Type B pancreatic cell (in vitro differentiated cells): ENCODE measurements at regions not wholly inside any gene's neighbourhood (a gene's known extent, or its start where the extent isn't known, plus 50 kb on each side); places are given as distances from the start of the nearest gene placed in this dataset.

Experiments
- DNase-seq: peaks from one replicate; pipeline ENCODE4 v3.0.0; 2021; ENCODE audit warnings: mixed read lengths; ENCODE audit not compliant: unreplicated experiment; ENCODE audit errors: extremely low spot score
- H3K27ac Mint-ChIP-seq: 2 replicates; pipeline ENCODE4 v1.8.0; 2021; ENCODE audit warnings: mild to moderate bottlenecking, mixed read lengths
- H3K27me3 Mint-ChIP-seq: 2 replicates; pipeline ENCODE4 v1.8.0; 2021; ENCODE audit warnings: mixed read lengths
- H3K36me3 Mint-ChIP-seq: 2 replicates; pipeline ENCODE4 v1.8.0; 2021; ENCODE audit warnings: mixed read lengths
- H3K4me1 Mint-ChIP-seq: one replicate; pipeline ENCODE4 v1.8.0; 2021; ENCODE audit warnings: mixed read lengths; ENCODE audit not compliant: unreplicated experiment
- H3K4me3 Mint-ChIP-seq: 2 replicates; pipeline ENCODE4 v1.8.0; 2021; ENCODE audit warnings: mild to moderate bottlenecking, mixed read lengths
- H3K9me3 Mint-ChIP-seq: 2 replicates; pipeline ENCODE4 v1.8.0; 2021; ENCODE audit warnings: mixed read lengths
- CTCF ChIP-seq: fragments of 200-600 bp; sonication (generic); conservative IDR thresholded peaks from 2 replicates; pipeline ENCODE4 v1.5.0; 2021; ENCODE audit warnings: antibody characterized with exemption, mild to moderate bottlenecking

GRCh38 chrX:123087326-123087725, 96.8 kb upstream of the GRIA3 start:
- no peak overlapping the region for H3K27ac Mint-ChIP-seq
- no peaks in the 10 kb centered on the region for H3K27me3 Mint-ChIP-seq
- H3K9me3 Mint-ChIP-seq = no peaks in the 10 kb centered on the region
- H3K4me1 Mint-ChIP-seq = no peaks in the 10 kb centered on the region
- no peak for DNase-seq
- no peak for TF ChIP-seq CTCF
- H3K36me3 Mint-ChIP-seq = no peaks in the 10 kb centered on the region
- no peak overlapping the region for H3K4me3 Mint-ChIP-seq

- Mint-ChIP-seq H3K36me3 (no peaks in the 10 kb centered on the region), H3K4me1 (no peaks in the 10 kb centered on the region), H3K27ac (no peak overlapping the region), H3K9me3 (no peaks in the 10 kb centered on the region), H3K27me3 (no peaks in the 10 kb centered on the region), H3K4me3 (no peak overlapping the region)
- DNase-seq = no peak
- no peak for TF ChIP-seq CTCF
These were observed 95.7 kb upstream of the GRIA3 start for GRCh38 chrX:123088331-123088730.

- Mint-ChIP-seq H3K27me3 (no peaks in the 10 kb centered on the region), H3K4me3 (no peak overlapping the region), H3K9me3 (no peaks in the 10 kb centered on the region), H3K36me3 (no peaks in the 10 kb centered on the region), H3K4me1 (no peaks in the 10 kb centered on the region), H3K27ac (no peak overlapping the region)
- TF ChIP-seq CTCF = no peak
- DNase-seq = no peak
These were observed 95.1 kb upstream of the GRIA3 start for GRCh38 chrX:123088930-123089329.

- H3K27me3 Mint-ChIP-seq = no peaks in the 10 kb centered on the region
- no peaks in the 10 kb centered on the region for H3K9me3 Mint-ChIP-seq
- TF ChIP-seq CTCF = no peak
- H3K4me3 Mint-ChIP-seq = no peak overlapping the region
- H3K36me3 Mint-ChIP-seq = no peaks in the 10 kb centered on the region
- DNase-seq = no peak
- no peaks in the 10 kb centered on the region for H3K4me1 Mint-ChIP-seq
- no peak overlapping the region for H3K27ac Mint-ChIP-seq
These were observed 90.3 kb upstream of the GRIA3 start for GRCh38 chrX:123093792-123094191.

- DNase-seq = no peak
- TF ChIP-seq CTCF = no peak
- Mint-ChIP-seq H3K4me1 (no peaks in the 10 kb centered on the region), H3K27ac (no peak overlapping the region), H3K9me3 (no peaks in the 10 kb centered on the region), H3K27me3 (no peaks in the 10 kb centered on the region), H3K36me3 (no peaks in the 10 kb centered on the region), H3K4me3 (no peak overlapping the region)
These were observed 75.3 kb upstream of the GRIA3 start for GRCh38 chrX:123108513-123109427.
